ENCODE measurements at regions not wholly inside any gene's neighbourhood (a gene's known extent, or its start where the extent isn't known, plus 50 kb on each side); places are given as distances from the start of the nearest gene placed in this dataset.

DNA sequence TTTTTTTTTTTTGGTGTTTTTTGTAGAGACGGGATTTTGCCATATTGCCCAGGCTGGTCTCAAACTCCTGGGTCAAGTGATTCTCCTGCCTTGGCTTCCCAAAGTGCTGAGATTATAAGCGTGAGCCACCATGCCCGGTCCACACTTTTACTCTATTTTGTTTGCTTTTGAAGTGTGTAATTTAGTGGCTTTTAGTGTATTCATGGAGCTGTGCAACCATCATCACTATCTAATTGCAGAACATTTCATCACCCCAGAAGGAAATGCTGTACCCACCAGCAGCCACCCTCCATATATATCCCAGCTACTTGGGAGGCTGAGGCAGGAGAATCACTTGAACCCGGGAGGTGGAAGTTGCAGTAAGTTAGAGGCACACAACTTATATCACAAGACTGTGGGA, 136.9 kb upstream of the ERRFI1 start:
- Histone ChIP-seq H3K4me1 (ENCODE audit: control insufficient read depth in 5 of 5, insufficient read depth in 5 of 5, low read length in 5 of 5) (peaks cover 0 to 14% (median 2%) of the 10 kb centered on the region in 5 donors), H3K4me3 (no peak overlapping the region), H3K9me3 (ENCODE audit: control insufficient read depth in 4 of 4, insufficient read depth in 3 of 4, low read length in 3 of 4) (no peaks in the 10 kb centered on the region), H3K9ac (ENCODE audit: insufficient read depth in 1 of 2, low read length in 2 of 2) (no peak overlapping the region), H3K27me3 (ENCODE audit: control insufficient read depth in 3 of 3, insufficient read depth in 3 of 3, low read length in 2 of 3) (no peaks in the 10 kb centered on the region), H3K36me3 (ENCODE audit: control insufficient read depth in 4 of 4, insufficient read depth in 4 of 4, low read length in 4 of 4) (no peaks in the 10 kb centered on the region), H3K27ac (ENCODE audit: low read depth in 1 of 2, low read length in 1 of 2) (no peak overlapping the region)
- ATAC-seq (ENCODE audit: insufficient read depth, low FRiP score), result no peak
- TF ChIP-seq, protein P1, sequence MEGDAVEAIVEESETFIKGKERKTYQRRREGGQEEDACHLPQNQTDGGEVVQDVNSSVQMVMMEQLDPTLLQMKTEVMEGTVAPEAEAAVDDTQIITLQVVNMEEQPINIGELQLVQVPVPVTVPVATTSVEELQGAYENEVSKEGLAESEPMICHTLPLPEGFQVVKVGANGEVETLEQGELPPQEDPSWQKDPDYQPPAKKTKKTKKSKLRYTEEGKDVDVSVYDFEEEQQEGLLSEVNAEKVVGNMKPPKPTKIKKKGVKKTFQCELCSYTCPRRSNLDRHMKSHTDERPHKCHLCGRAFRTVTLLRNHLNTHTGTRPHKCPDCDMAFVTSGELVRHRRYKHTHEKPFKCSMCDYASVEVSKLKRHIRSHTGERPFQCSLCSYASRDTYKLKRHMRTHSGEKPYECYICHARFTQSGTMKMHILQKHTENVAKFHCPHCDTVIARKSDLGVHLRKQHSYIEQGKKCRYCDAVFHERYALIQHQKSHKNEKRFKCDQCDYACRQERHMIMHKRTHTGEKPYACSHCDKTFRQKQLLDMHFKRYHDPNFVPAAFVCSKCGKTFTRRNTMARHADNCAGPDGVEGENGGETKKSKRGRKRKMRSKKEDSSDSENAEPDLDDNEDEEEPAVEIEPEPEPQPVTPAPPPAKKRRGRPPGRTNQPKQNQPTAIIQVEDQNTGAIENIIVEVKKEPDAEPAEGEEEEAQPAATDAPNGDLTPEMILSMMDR (IDR thresholded peaks at IDR 0.05; ENCODE audit: control extremely low read depth, extremely low read depth), result no peak
- DNase-seq, result no peak
- WGBS, 2 donors, result 87% methylated on average over 4 of the region's 4 CpGs

DNA sequence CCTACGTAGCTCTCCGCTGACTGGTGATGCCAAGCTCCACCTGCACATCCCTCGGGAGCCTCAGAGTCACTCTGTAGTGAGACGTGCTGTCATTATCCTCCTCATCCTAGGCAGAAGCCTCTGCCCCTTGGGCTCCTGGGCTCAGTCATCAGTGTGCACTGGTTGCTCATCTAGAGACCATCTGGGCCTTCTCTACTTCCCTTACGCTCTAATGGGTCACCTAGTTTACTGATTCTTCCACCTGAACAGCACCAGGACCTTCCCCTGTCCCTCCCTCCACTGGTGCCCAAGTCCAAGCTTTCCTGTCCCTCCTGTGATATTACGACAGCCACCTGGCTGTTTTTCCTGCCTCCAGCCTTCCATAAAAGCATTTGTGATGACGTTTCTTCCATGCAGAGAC, 136.1 kb upstream of the ERRFI1 start:
- no peaks in the 10 kb centered on the region for H3K27me3 ChIP-seq (ENCODE audit: control insufficient read depth in 3 of 3, insufficient read depth in 3 of 3, low read length in 2 of 3)
- ATAC-seq (ENCODE audit: insufficient read depth, low FRiP score) (no peak), DNase-seq (no peak)
- peaks cover 0 to 14% (median 2%) of the 10 kb centered on the region in 5 donors for H3K4me1 ChIP-seq (ENCODE audit: control insufficient read depth in 5 of 5, insufficient read depth in 5 of 5, low read length in 5 of 5)
- no peaks in the 10 kb centered on the region for H3K36me3 ChIP-seq (ENCODE audit: control insufficient read depth in 4 of 4, insufficient read depth in 4 of 4, low read length in 4 of 4)
- H3K4me3 ChIP-seq, result no peak overlapping the region
- H3K27ac ChIP-seq (ENCODE audit: low read depth in 1 of 2, low read length in 1 of 2), result no peak overlapping the region
- H3K9ac ChIP-seq (ENCODE audit: insufficient read depth in 1 of 2, low read length in 2 of 2), result no peak overlapping the region
- TF ChIP-seq, protein P1 (IDR thresholded peaks at IDR 0.05; ENCODE audit: control extremely low read depth, extremely low read depth), result no peak
- no peaks in the 10 kb centered on the region for H3K9me3 ChIP-seq (ENCODE audit: control insufficient read depth in 4 of 4, insufficient read depth in 3 of 4, low read length in 3 of 4)
- 93 to 94% methylated on average over 7 of the region's 7 CpGs for WGBS, 2 donors

DNA sequence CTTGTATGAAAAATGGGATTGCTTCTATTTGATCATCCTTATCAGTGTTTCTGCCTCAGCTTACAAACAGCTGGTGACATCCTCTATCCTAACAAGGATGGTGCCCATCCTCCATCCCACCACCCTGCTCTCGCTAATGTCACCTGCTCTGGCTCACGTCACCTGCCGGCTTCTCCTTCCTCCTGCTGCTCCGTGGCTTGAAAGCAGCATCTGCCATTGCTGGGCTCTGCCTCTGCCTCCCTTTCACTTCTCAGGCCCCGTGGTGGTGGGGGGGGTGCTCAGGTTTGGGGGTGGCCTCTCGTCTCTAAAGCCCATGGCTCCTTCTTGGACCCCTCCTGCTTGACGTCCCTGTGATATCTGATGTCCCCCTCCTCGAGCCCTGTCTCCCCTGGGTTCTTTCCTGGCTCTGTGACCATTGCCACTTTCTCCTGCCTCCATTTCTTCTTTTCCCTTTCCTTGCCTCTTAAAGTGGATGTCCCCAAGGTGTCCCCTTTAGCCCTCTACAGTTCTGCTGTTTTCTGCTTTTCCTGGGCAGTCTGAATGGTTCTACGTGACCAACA, 135.5 kb upstream of the ERRFI1 start:
- TF ChIP-seq, protein P1 (IDR thresholded peaks at IDR 0.05; ENCODE audit: control extremely low read depth, extremely low read depth), result no peak
- Histone ChIP-seq H3K9ac (ENCODE audit: insufficient read depth in 1 of 2, low read length in 2 of 2) (no peak overlapping the region), H3K4me3 (no peak overlapping the region), H3K4me1 (ENCODE audit: control insufficient read depth in 5 of 5, insufficient read depth in 5 of 5, low read length in 5 of 5) (peaks cover 0 to 13% (median 2%) of the 10 kb centered on the region in 5 donors), H3K9me3 (ENCODE audit: control insufficient read depth in 4 of 4, insufficient read depth in 3 of 4, low read length in 3 of 4) (no peaks in the 10 kb centered on the region), H3K27ac (ENCODE audit: low read depth in 1 of 2, low read length in 1 of 2) (no peak overlapping the region), H3K36me3 (ENCODE audit: control insufficient read depth in 4 of 4, insufficient read depth in 4 of 4, low read length in 4 of 4) (no peaks in the 10 kb centered on the region), H3K27me3 (ENCODE audit: control insufficient read depth in 3 of 3, insufficient read depth in 3 of 3, low read length in 2 of 3) (no peaks in the 10 kb centered on the region)
- WGBS, 2 donors, result 77 to 91% methylated on average over 9 of the region's 9 CpGs
- DNase-seq (no peak), ATAC-seq (ENCODE audit: insufficient read depth, low FRiP score) (no peak)

DNA sequence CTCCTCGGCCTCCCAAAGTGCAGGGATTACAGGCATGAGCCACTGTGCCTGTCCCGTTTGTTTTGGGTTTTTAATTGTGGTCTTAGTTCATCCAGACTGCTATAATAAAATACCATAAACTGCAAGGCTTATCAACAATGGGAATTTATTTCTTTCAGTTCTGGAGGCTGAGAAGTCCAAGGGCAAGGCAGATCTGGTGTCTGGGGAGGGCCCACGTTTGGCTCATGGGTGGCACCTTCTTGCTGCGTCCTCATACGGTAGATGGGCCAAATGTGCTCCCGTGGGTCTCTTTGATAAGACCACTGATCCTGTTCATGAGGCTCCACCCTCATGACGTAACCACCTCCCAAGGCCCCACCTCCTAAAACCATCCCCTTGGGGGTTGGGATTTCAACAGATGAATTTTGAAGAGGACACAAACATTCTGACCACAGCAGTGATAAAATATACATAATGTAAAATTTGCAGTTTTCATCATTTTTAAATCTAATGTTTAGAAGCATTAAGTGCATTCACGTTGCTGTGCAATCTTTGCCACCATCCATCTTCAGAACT, 133.4 kb upstream of the ERRFI1 start:
- no peak overlapping the region for H3K27ac ChIP-seq (ENCODE audit: low read depth in 1 of 2, low read length in 1 of 2)
- H3K27me3 ChIP-seq (ENCODE audit: control insufficient read depth in 3 of 3, insufficient read depth in 3 of 3, low read length in 2 of 3), result no peaks in the 10 kb centered on the region
- ATAC-seq (ENCODE audit: insufficient read depth, low FRiP score) (no peak), DNase-seq (no peak)
- H3K4me3 ChIP-seq, result no peak overlapping the region
- peaks cover 0 to 16% (median 2%) of the 10 kb centered on the region in 5 donors for H3K4me1 ChIP-seq (ENCODE audit: control insufficient read depth in 5 of 5, insufficient read depth in 5 of 5, low read length in 5 of 5)
- H3K9ac ChIP-seq (ENCODE audit: insufficient read depth in 1 of 2, low read length in 2 of 2), result no peak overlapping the region
- H3K36me3 ChIP-seq (ENCODE audit: control insufficient read depth in 4 of 4, insufficient read depth in 4 of 4, low read length in 4 of 4), result no peaks in the 10 kb centered on the region
- TF ChIP-seq, protein P1 (IDR thresholded peaks at IDR 0.05; ENCODE audit: control extremely low read depth, extremely low read depth), result no peak
- WGBS, 2 donors, result 89 to 96% methylated on average over 8 of the region's 8 CpGs
- no peaks in the 10 kb centered on the region for H3K9me3 ChIP-seq (ENCODE audit: control insufficient read depth in 4 of 4, insufficient read depth in 3 of 4, low read length in 3 of 4)
